HepG2 (cell line): ENCODE measurements at regions not wholly inside any gene's neighbourhood (a gene's known extent, or its start where the extent isn't known, plus 50 kb on each side); places are given as distances from the start of the nearest gene placed in this dataset.

Experiments
- ATAC-seq: fragments of 200-7000 bp; cut with Tn5 transposase; 3 replicates; pipeline ENCODE4 v1.9.1; 2020; ENCODE audit warnings: mild to moderate bottlenecking, moderate library complexity
- BruUV-seq: library from RNA; stranded (reverse); fragments of 400-500 nt; replicated peaks from 2 replicates; lab custom pipeline; 2021; lab: Mats Ljungman, UMichigan
- CTCF ChIA-PET: fragments of 300-600 bp; formaldehyde crosslinking; extraction: SDS; loops from one replicate; lab custom pipeline; 2021; ENCODE audit warnings: low total read pairs, inconsistent platforms, low intra/inter-chr PET ratio; lab: Yijun Ruan, JAX
- POLR2A ChIA-PET: fragments of 350-600 bp; sonication (Branson Sonifier 250); formaldehyde crosslinking; loops from one replicate; lab custom pipeline; 2020; ENCODE audit warnings: antibody characterized with exemption, inconsistent platforms; lab: Yijun Ruan, JAX
- DNase-seq: peaks from one replicate; pipeline ENCODE4 v3.0.0-alpha.2; 2015; ENCODE audit warnings: low spot score
- FAIRE-seq: peaks from 3 replicates; lab custom pipeline; 2011; peaks lifted over from hg19 to GRCh38; lab: Jason Lieb, UNC
- H2AFZ ChIP-seq: one replicate; pipeline ENCODE4 v1.6.1; 2011; ENCODE audit warnings: low read length, inconsistent platforms
- H3K27ac ChIP-seq: fragments of 300-600 bp; 3 replicates; pipeline ENCODE4 v1.8.0; 2011; ENCODE audit warnings: mixed run types, mild to moderate bottlenecking, mixed read lengths, low read length, inconsistent platforms; ENCODE audit not compliant: insufficient read depth; ENCODE audit errors: extremely low read length
- H3K27me3 ChIP-seq, 2 experiments: fragments of 200-600 bp in 1 of 2; 2 replicates in 1 of 2; 3 replicates in 1 of 2; pipeline versions ENCODE4 v1.6.0 to v1.8.0; 2011; ENCODE audit warnings: low read length in 2 of 2, mild to moderate bottlenecking in 2 of 2, moderate library complexity in 2 of 2, inconsistent platforms in 1 of 2; ENCODE audit not compliant: insufficient read depth in 2 of 2, control insufficient read depth in 1 of 2
- H3K36me3 ChIP-seq, 2 experiments: fragments of 200-600 bp in 1 of 2; replicated peaks in 1 of 2; 2 replicates in 1 of 2; 3 replicates in 1 of 2; pipeline versions ENCODE4 v1.5.1 to v1.8.0; 2011; ENCODE audit warnings: low read length in 2 of 2, inconsistent platforms in 1 of 2; ENCODE audit not compliant: insufficient read depth in 2 of 2, control insufficient read depth in 1 of 2
- H3K4me1 ChIP-seq: 2 replicates; pipeline ENCODE4 v1.5.1; 2012; ENCODE audit warnings: low read length, inconsistent platforms; ENCODE audit not compliant: insufficient read depth
- H3K4me2 ChIP-seq: 2 replicates; pipeline ENCODE4 v1.6.0; 2011; ENCODE audit warnings: low read depth, low read length, inconsistent platforms
- H3K4me3 ChIP-seq, 3 experiments: fragments of 200-600 bp in 1 of 3; sonication (generic), shearing (Covaris generic) in 1 of 3; replicated peaks in 1 of 3; 2 replicates each; pipeline ENCODE4 v1.5.1; 2011 to 2016; ENCODE audit warnings: low read length in 3 of 3, inconsistent platforms in 2 of 3, low read depth in 2 of 3, mild to moderate bottlenecking in 2 of 3, control low read depth in 1 of 3, mixed read lengths in 1 of 3; ENCODE audit not compliant: insufficient read depth in 1 of 3
- H3K79me2 ChIP-seq: one replicate; pipeline ENCODE4 v1.6.1; 2011; ENCODE audit warnings: low read length, inconsistent platforms; ENCODE audit not compliant: insufficient read depth
- H3K9ac ChIP-seq: 2 replicates; pipeline ENCODE4 v1.6.0; 2011; ENCODE audit warnings: mild to moderate bottlenecking, low read depth, low read length, inconsistent platforms; ENCODE audit not compliant: insufficient read depth
- H3K9me3 ChIP-seq: 2 replicates; pipeline ENCODE4 v1.5.1; 2012; ENCODE audit warnings: mild to moderate bottlenecking, low read length
- H4K20me1 ChIP-seq: 2 replicates; pipeline ENCODE4 v1.6.0; 2011; ENCODE audit warnings: inconsistent platforms, mild to moderate bottlenecking, low read length, moderate library complexity; ENCODE audit not compliant: insufficient read depth
- CBX1 ChIP-seq: IDR thresholded peaks from one replicate; pipeline ENCODE4 v1.6.1; 2016; ENCODE audit warnings: antibody characterized with exemption, low read depth
- GFI1 ChIP-seq: sonication (generic); formaldehyde crosslinking; IDR thresholded peaks from 2 replicates; pipeline ENCODE4 v1.5.0; 2020; ENCODE audit warnings: missing genetic modification reagents, mild to moderate bottlenecking, borderline replicate concordance
- HCFC1 ChIP-seq: fragments of 150-350 bp; IDR thresholded peaks from 2 replicates; pipeline ENCODE4 v1.6.1; 2014; ENCODE audit warnings: low read depth, low read length
- IRF2 ChIP-seq: IDR thresholded peaks from 2 replicates; pipeline ENCODE4 v1.6.1; 2018; ENCODE audit warnings: missing genetic modification reagents, missing compliant biosample characterization
- MEIS2 ChIP-seq: sonication (generic); formaldehyde crosslinking; IDR thresholded peaks from 2 replicates; pipeline ENCODE4 v1.9.0; 2021; ENCODE audit warnings: mild to moderate bottlenecking, missing genetic modification reagents
- RFX5 ChIP-seq: IDR thresholded peaks from 2 replicates; pipeline ENCODE4 v1.6.1; 2011; ENCODE audit warnings: low read depth, low read length, improper control_type of control experiment
- TCF7 ChIP-seq: sonication (generic); IDR thresholded peaks from 2 replicates; pipeline ENCODE4 v1.6.1; 2016; ENCODE audit warnings: antibody characterized with exemption, low read depth
- ZNF230 ChIP-seq: sonication (generic); formaldehyde crosslinking; IDR thresholded peaks from 2 replicates; pipeline ENCODE4 v1.4.0; 2020; ENCODE audit warnings: mild to moderate bottlenecking, missing genetic modification reagents
- ZNF234 ChIP-seq: sonication (generic); formaldehyde crosslinking; conservative IDR thresholded peaks from 2 replicates; pipeline ENCODE4 v1.5.1; 2020; ENCODE audit warnings: mild to moderate bottlenecking, missing genetic modification reagents
- ZNF496 ChIP-seq: sonication (generic); formaldehyde crosslinking; IDR thresholded peaks from 2 replicates; pipeline ENCODE4 v1.8.1; 2023; ENCODE audit warnings: mild to moderate bottlenecking, moderate library complexity, missing genetic modification reagents; ENCODE audit not compliant: insufficient replicate concordance
- ZNF737 ChIP-seq: sonication (generic); formaldehyde crosslinking; IDR thresholded peaks from 2 replicates; pipeline ENCODE4 v1.5.0; 2020; ENCODE audit warnings: missing genetic modification reagents, mild to moderate bottlenecking, borderline replicate concordance
- ZNF768 ChIP-seq: sonication (generic); formaldehyde crosslinking; IDR thresholded peaks from 2 replicates; pipeline ENCODE4 v1.4.0; 2020; ENCODE audit warnings: missing genetic modification reagents
- ZNF841 ChIP-seq: sonication (generic); formaldehyde crosslinking; IDR thresholded peaks from 2 replicates; pipeline ENCODE4 v1.8.1; 2023; ENCODE audit warnings: missing genetic modification reagents, borderline replicate concordance
- WGBS: methylation state at CpG from one replicate; pipeline ENCODE4 v1.1.6; 2017; ENCODE audit warnings: low lambda C conversion rate; 5-methylcytosine and 5-hydroxymethylcytosine counted together
- in situ Hi-C: cut with HindIII; loops from 2 replicates; pipeline ENCODE4 v1.10.0; 2017; ENCODE audit warnings: low pct_unique_long_range_greater_than_20kb; ENCODE audit not compliant: extremely low pct_ligation_motif_present
- intact Hi-C: fragments of 100-400 bp; cut with micrococcal nuclease; formaldehyde crosslinking; loops from one replicate; pipeline ENCODE4 v1.10.0; 2022; ENCODE audit not compliant: unreplicated experiment
- TF ChIP-seq, protein P1 (sequence below): sonication (generic); formaldehyde crosslinking; IDR thresholded peaks from 2 replicates; pipeline ENCODE4 v1.5.0; 2020; ENCODE audit warnings: mild to moderate bottlenecking, missing genetic modification reagents

- BruUV-seq, result no TSS peak
- no peak for FAIRE-seq
- DNase-seq, result no peak
- Histone ChIP-seq H3K9me3 (no peaks in the 10 kb centered on the region), H3K4me3 (no peak overlapping the region), H3K79me2 (no peaks in the 10 kb centered on the region), H3K4me2 (no peak overlapping the region), H4K20me1 (no peaks in the 10 kb centered on the region), H3K27ac (no peak overlapping the region), H3K4me1 (no peaks in the 10 kb centered on the region), H2AFZ (no peak overlapping the region), H3K27me3 (no peaks in the 10 kb centered on the region; a peak in 1 of 5 replicates), H3K9ac (no peak overlapping the region), H3K36me3 (no peaks in the 10 kb centered on the region)
- no peak for ATAC-seq
- intact Hi-C loops, result no loop called here
- ChIA-PET POLR2A (no interaction called here), CTCF (no interaction called here)
- 0% methylated on average over 2 of the region's 2 CpGs for WGBS
- TF ChIP-seq ZNF496 (CRISPR knock-in tag), result no peak
- TF ChIP-seq TCF7, result no peak
- TF ChIP-seq ZNF768, result no peak
- no peak for TF ChIP-seq ZNF230
- no peak for TF ChIP-seq CBX1
- no peak for TF ChIP-seq HCFC1
- no peak for TF ChIP-seq RFX5
- no peak for TF ChIP-seq ZNF841 (CRISPR knock-in tag)
- no peak for TF ChIP-seq GFI1 (CRISPR knock-in tag)
- TF ChIP-seq ZNF737 (CRISPR knock-in tag), result no peak
- TF ChIP-seq, protein P1, sequence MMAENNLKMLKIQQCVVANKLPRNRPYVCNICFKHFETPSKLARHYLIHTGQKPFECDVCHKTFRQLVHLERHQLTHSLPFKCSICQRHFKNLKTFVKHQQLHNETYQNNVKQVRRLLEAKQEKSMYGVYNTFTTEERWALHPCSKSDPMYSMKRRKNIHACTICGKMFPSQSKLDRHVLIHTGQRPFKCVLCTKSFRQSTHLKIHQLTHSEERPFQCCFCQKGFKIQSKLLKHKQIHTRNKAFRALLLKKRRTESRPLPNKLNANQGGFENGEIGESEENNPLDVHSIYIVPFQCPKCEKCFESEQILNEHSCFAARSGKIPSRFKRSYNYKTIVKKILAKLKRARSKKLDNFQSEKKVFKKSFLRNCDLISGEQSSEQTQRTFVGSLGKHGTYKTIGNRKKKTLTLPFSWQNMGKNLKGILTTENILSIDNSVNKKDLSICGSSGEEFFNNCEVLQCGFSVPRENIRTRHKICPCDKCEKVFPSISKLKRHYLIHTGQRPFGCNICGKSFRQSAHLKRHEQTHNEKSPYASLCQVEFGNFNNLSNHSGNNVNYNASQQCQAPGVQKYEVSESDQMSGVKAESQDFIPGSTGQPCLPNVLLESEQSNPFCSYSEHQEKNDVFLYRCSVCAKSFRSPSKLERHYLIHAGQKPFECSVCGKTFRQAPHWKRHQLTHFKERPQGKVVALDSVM, result no peak
- TF ChIP-seq IRF2 (CRISPR knock-in tag), result no peak
- TF ChIP-seq ZNF234 (CRISPR knock-in tag), result no peak
- TF ChIP-seq MEIS2 (CRISPR knock-in tag), result no peak
- in situ Hi-C loops, result no loop called here
These were observed 174.1 kb downstream of the ZPLD1 start for GRCh38 chr3:102608875-102609274.
